ENCODE measurements at regions not wholly inside any gene's neighbourhood (a gene's known extent, or its start where the extent isn't known, plus 50 kb on each side); places are given as distances from the start of the nearest gene placed in this dataset.
"Not testable (repeated sequence)": the region's sequence is repeated elsewhere in the genome, so short reads cannot be mapped to it uniquely, and the experiment has no call there.

GRCh38 chr9:115415450-115415849 is 297.5 kb upstream of the TNC start:
- Histone ChIP-seq H3K4me2 (ENCODE audit: low read depth, low read length, poor library complexity, severe bottlenecking) (no peak overlapping the region), H3K9me3 (ENCODE audit: insufficient read depth, low read depth, low read length) (no peaks in the 10 kb centered on the region), H3K4me1 (ENCODE audit: insufficient read depth, low read length, poor library complexity, severe bottlenecking) (no peaks in the 10 kb centered on the region), H3K4me3 (ENCODE audit: low read length, poor library complexity, severe bottlenecking) (no peak overlapping the region), H3K79me2 (ENCODE audit: insufficient read depth, low read length) (no peaks in the 10 kb centered on the region), H3K9me2 (replicated peaks; ENCODE audit: low read depth, low read length) (no peaks in the 10 kb centered on the region), H2AFZ (ENCODE audit: low read length) (no peak overlapping the region), H3K9ac (ENCODE audit: low read depth, low read length, poor library complexity, severe bottlenecking) (no peak overlapping the region), H3K36me3 (ENCODE audit: insufficient read depth, low read length) (no peaks in the 10 kb centered on the region), H3F3A (ENCODE audit: low read depth) (no peaks in the 10 kb centered on the region), H4K20me1 (ENCODE audit: insufficient read depth, low read length, poor library complexity, severe bottlenecking) (no peaks in the 10 kb centered on the region), H3K27me3 (ENCODE audit: insufficient read depth, low read length, poor library complexity, severe bottlenecking) (no peaks in the 10 kb centered on the region)
- TF ChIP-seq EZH2phosphoT487 (IDR thresholded peaks at IDR 0.05; ENCODE audit: borderline replicate concordance), result no peak
- TF ChIP-seq CTCF (conservative IDR thresholded peaks at IDR 0.05; ENCODE audit: low read length), result no peak

GRCh38 chr9:115416299-115416698 is 298.3 kb upstream of the TNC start:
- H3K27me3 ChIP-seq (ENCODE audit: insufficient read depth, low read length, poor library complexity, severe bottlenecking), result no peaks in the 10 kb centered on the region
- H2AFZ ChIP-seq (ENCODE audit: low read length), result no peak overlapping the region
- no peaks in the 10 kb centered on the region for H4K20me1 ChIP-seq (ENCODE audit: insufficient read depth, low read length, poor library complexity, severe bottlenecking)
- H3K9me3 ChIP-seq (ENCODE audit: insufficient read depth, low read depth, low read length), result no peaks in the 10 kb centered on the region
- no peak for TF ChIP-seq CTCF (conservative IDR thresholded peaks at IDR 0.05; ENCODE audit: low read length)
- no peak for TF ChIP-seq EZH2phosphoT487 (IDR thresholded peaks at IDR 0.05; ENCODE audit: borderline replicate concordance)
- no peaks in the 10 kb centered on the region for H3K9me2 ChIP-seq (replicated peaks; ENCODE audit: low read depth, low read length)
- H3K4me3 ChIP-seq (ENCODE audit: low read length, poor library complexity, severe bottlenecking), result no peak overlapping the region
- H3K4me1 ChIP-seq (ENCODE audit: insufficient read depth, low read length, poor library complexity, severe bottlenecking), result no peaks in the 10 kb centered on the region
- no peaks in the 10 kb centered on the region for H3F3A ChIP-seq (ENCODE audit: low read depth)
- no peaks in the 10 kb centered on the region for H3K79me2 ChIP-seq (ENCODE audit: insufficient read depth, low read length)
- no peaks in the 10 kb centered on the region for H3K36me3 ChIP-seq (ENCODE audit: insufficient read depth, low read length)
- H3K4me2 ChIP-seq (ENCODE audit: low read depth, low read length, poor library complexity, severe bottlenecking), result no peak overlapping the region
- no peak overlapping the region for H3K9ac ChIP-seq (ENCODE audit: low read depth, low read length, poor library complexity, severe bottlenecking)

- not testable (repeated sequence) for H3K79me2 ChIP-seq (ENCODE audit: insufficient read depth, low read length); H3K9ac ChIP-seq (ENCODE audit: low read depth, low read length, poor library complexity, severe bottlenecking); H3K27me3 ChIP-seq (ENCODE audit: insufficient read depth, low read length, poor library complexity, severe bottlenecking); H2AFZ ChIP-seq (ENCODE audit: low read length); H3K4me1 ChIP-seq (ENCODE audit: insufficient read depth, low read length, poor library complexity, severe bottlenecking); H3K4me3 ChIP-seq (ENCODE audit: low read length, poor library complexity, severe bottlenecking); H4K20me1 ChIP-seq (ENCODE audit: insufficient read depth, low read length, poor library complexity, severe bottlenecking); H3F3A ChIP-seq (ENCODE audit: low read depth); H3K9me2 ChIP-seq (replicated peaks; ENCODE audit: low read depth, low read length); H3K36me3 ChIP-seq (ENCODE audit: insufficient read depth, low read length); H3K9me3 ChIP-seq (ENCODE audit: insufficient read depth, low read depth, low read length); H3K4me2 ChIP-seq (ENCODE audit: low read depth, low read length, poor library complexity, severe bottlenecking)
These were observed 300.2 kb upstream of the TNC start for GRCh38 chr9:115418181-115418580.

- no peak overlapping the region for H3K4me2 ChIP-seq (ENCODE audit: low read depth, low read length, poor library complexity, severe bottlenecking)
- TF ChIP-seq CTCF (conservative IDR thresholded peaks at IDR 0.05; ENCODE audit: low read length) (no peak), EZH2phosphoT487 (IDR thresholded peaks at IDR 0.05; ENCODE audit: borderline replicate concordance) (no peak)
- no peaks in the 10 kb centered on the region for H3K4me1 ChIP-seq (ENCODE audit: insufficient read depth, low read length, poor library complexity, severe bottlenecking)
- H3K36me3 ChIP-seq (ENCODE audit: insufficient read depth, low read length), result no peaks in the 10 kb centered on the region
- H3K79me2 ChIP-seq (ENCODE audit: insufficient read depth, low read length), result no peaks in the 10 kb centered on the region
- H3K27me3 ChIP-seq (ENCODE audit: insufficient read depth, low read length, poor library complexity, severe bottlenecking), result no peaks in the 10 kb centered on the region
- no peak overlapping the region for H2AFZ ChIP-seq (ENCODE audit: low read length)
- H3K9me3 ChIP-seq (ENCODE audit: insufficient read depth, low read depth, low read length), result no peaks in the 10 kb centered on the region
- H3F3A ChIP-seq (ENCODE audit: low read depth), result no peaks in the 10 kb centered on the region
- H3K9me2 ChIP-seq (replicated peaks; ENCODE audit: low read depth, low read length), result no peaks in the 10 kb centered on the region
- no peak overlapping the region for H3K4me3 ChIP-seq (ENCODE audit: low read length, poor library complexity, severe bottlenecking)
- H4K20me1 ChIP-seq (ENCODE audit: insufficient read depth, low read length, poor library complexity, severe bottlenecking), result no peaks in the 10 kb centered on the region
- no peak overlapping the region for H3K9ac ChIP-seq (ENCODE audit: low read depth, low read length, poor library complexity, severe bottlenecking)
These were observed 305.0 kb upstream of the TNC start for GRCh38 chr9:115422932-115423440.

All from Loucy (cell line).